Nephron (organoid): ENCODE measurements at regions not wholly inside any gene's neighbourhood (a gene's known extent, or its start where the extent isn't known, plus 50 kb on each side); places are given as distances from the start of the nearest gene placed in this dataset.

Experiments used
- H3K27ac Mint-ChIP-seq, 3 experiments: 2 replicates each; pipeline ENCODE4 v1.8.0; 2020; ENCODE audit warnings: mixed read lengths in 3 of 3, mild to moderate bottlenecking in 2 of 3, moderate library complexity in 1 of 3
- H3K27me3 Mint-ChIP-seq: 2 replicates; pipeline ENCODE4 v1.8.0; 2021; ENCODE audit warnings: low read depth, mild to moderate bottlenecking, moderate library complexity, mixed read lengths
- H3K36me3 Mint-ChIP-seq: 2 replicates; pipeline ENCODE4 v1.8.0; 2020; ENCODE audit warnings: low read depth, mixed read lengths
- H3K4me1 Mint-ChIP-seq: 2 replicates; pipeline ENCODE4 v1.8.0; 2020; ENCODE audit warnings: mixed read lengths
- H3K4me3 Mint-ChIP-seq, 3 experiments: 2 replicates each; pipeline ENCODE4 v1.8.0; 2020; ENCODE audit warnings: mild to moderate bottlenecking in 3 of 3, mixed read lengths in 3 of 3, moderate library complexity in 2 of 3
- H3K9me3 Mint-ChIP-seq: 2 replicates; pipeline ENCODE4 v1.8.0; 2020; ENCODE audit warnings: mixed read lengths
- TF ChIP-seq, protein P1 (sequence below), 3 experiments: fragments of 200-600 bp; sonication (generic); IDR thresholded peaks; one replicate each; pipeline ENCODE4 v1.5.0; 2021; ENCODE audit warnings: antibody characterized with exemption in 3 of 3; ENCODE audit not compliant: unreplicated experiment in 3 of 3

- Mint-ChIP-seq H3K36me3 (no peaks in the 10 kb centered on the region), H3K4me3 (no peak overlapping the region), H3K4me1 (no peaks in the 10 kb centered on the region), H3K27me3 (no peaks in the 10 kb centered on the region), H3K9me3 (no peaks in the 10 kb centered on the region), H3K27ac (no peak overlapping the region)
- TF ChIP-seq, protein P1, sequence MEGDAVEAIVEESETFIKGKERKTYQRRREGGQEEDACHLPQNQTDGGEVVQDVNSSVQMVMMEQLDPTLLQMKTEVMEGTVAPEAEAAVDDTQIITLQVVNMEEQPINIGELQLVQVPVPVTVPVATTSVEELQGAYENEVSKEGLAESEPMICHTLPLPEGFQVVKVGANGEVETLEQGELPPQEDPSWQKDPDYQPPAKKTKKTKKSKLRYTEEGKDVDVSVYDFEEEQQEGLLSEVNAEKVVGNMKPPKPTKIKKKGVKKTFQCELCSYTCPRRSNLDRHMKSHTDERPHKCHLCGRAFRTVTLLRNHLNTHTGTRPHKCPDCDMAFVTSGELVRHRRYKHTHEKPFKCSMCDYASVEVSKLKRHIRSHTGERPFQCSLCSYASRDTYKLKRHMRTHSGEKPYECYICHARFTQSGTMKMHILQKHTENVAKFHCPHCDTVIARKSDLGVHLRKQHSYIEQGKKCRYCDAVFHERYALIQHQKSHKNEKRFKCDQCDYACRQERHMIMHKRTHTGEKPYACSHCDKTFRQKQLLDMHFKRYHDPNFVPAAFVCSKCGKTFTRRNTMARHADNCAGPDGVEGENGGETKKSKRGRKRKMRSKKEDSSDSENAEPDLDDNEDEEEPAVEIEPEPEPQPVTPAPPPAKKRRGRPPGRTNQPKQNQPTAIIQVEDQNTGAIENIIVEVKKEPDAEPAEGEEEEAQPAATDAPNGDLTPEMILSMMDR (IDR thresholded peaks at IDR 0.05; ENCODE audit: unreplicated experiment in 3 of 3), result no peak
Measured at GRCh38 chr3:18880691-18881090, 267.6 kb upstream of the KCNH8 start.

- Mint-ChIP-seq H3K36me3 (no peaks in the 10 kb centered on the region), H3K9me3 (no peaks in the 10 kb centered on the region), H3K27me3 (no peaks in the 10 kb centered on the region), H3K27ac (no peak overlapping the region), H3K4me3 (no peak overlapping the region), H3K4me1 (no peaks in the 10 kb centered on the region)
- TF ChIP-seq, protein P1 (IDR thresholded peaks at IDR 0.05; ENCODE audit: unreplicated experiment in 3 of 3), result no peak
Measured at GRCh38 chr3:18872466-18872865, 275.8 kb upstream of the KCNH8 start.

DNA sequence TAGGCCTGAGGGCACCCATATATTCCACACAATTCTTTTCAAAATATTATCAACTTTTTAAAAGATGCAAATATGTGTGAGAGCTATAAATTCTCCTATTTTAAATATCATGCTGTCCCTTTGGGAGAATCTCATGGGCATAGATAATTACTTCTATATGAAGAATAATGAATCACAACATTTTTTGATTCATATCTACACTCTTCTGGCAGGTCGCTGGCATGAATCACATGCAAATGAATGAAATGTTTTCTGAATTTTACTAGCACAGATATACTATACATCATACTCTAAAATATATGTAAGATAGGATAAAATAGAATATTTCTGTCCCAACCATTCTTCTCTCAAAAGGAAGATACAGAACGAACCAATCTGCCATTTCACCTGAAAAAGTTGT, 277.7 kb upstream of the KCNH8 start:
- Mint-ChIP-seq H3K27ac (no peak overlapping the region), H3K4me3 (no peak overlapping the region), H3K27me3 (no peaks in the 10 kb centered on the region), H3K4me1 (no peaks in the 10 kb centered on the region), H3K36me3 (no peaks in the 10 kb centered on the region), H3K9me3 (no peaks in the 10 kb centered on the region)
- TF ChIP-seq, protein P1 (IDR thresholded peaks at IDR 0.05; ENCODE audit: unreplicated experiment in 3 of 3), result no peak

GRCh38 chr3:18870074-18870640, 278.2 kb upstream of the KCNH8 start:
- Mint-ChIP-seq H3K27me3 (no peaks in the 10 kb centered on the region), H3K36me3 (no peaks in the 10 kb centered on the region), H3K9me3 (no peaks in the 10 kb centered on the region), H3K4me3 (no peak overlapping the region), H3K4me1 (no peaks in the 10 kb centered on the region), H3K27ac (no peak overlapping the region)
- TF ChIP-seq, protein P1 (IDR thresholded peaks at IDR 0.05; ENCODE audit: unreplicated experiment in 3 of 3), result no peak

DNA sequence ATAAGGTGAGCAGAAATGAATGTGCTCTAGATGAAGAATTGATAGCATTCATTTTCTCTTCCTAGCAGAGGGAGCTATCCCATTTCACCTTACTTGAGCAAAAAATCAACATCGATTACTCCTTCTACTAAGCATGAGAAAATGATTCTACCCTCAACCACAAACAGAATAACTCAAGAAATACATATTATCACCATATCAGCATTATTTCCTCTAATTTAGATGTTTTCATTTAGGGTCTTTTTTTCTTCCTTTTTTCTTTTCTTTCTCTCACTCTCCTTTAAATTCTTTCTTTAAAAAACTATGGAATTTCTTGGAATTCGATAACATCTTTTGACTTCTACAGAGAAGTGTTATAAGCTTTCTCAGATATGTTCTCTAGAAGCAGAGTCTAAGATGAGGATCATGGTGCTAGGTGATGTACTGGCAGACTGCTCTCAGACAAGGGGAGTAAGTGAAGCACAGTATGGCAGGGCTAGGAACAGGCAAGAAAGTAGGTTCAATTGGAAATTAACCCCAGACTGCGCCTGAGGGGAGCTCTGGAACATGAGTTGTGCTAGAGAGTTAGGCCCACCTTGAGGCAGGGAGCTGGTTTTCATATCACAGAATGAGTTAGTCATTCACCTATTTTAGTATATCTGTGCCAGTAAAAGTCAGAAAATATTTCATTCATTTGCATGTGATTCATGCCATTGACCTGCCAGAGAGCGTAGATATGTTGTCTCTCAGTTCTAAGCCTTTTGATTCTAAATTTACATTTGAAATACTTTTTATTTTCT, 279.2 kb upstream of the KCNH8 start:
- TF ChIP-seq, protein P1 (IDR thresholded peaks at IDR 0.05; ENCODE audit: unreplicated experiment in 3 of 3), result no peak
- Mint-ChIP-seq H3K4me1 (no peaks in the 10 kb centered on the region), H3K4me3 (no peak overlapping the region), H3K36me3 (no peaks in the 10 kb centered on the region), H3K27me3 (no peaks in the 10 kb centered on the region), H3K27ac (no peak overlapping the region), H3K9me3 (no peaks in the 10 kb centered on the region)

DNA sequence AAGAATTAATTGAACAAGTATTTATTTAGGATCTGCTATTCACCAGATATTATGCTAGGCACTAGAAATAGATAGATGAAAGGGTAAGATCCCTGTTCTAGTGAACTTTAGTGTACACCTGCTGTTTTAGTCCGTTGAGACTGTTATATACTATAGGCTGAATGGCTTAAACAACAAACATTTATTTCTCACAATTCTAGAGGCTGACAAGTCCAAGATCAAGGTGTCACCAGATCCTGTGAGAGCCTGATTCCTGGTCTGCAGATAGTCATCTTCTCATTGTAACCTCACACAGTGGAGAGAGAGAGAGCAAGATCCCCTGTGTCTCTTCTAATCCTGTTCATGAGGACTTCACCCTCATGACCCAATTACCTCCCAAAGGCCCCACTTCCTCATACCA, 281.4 kb upstream of the KCNH8 start:
- no peak overlapping the region for H3K27ac Mint-ChIP-seq
- H3K9me3 Mint-ChIP-seq, result no peaks in the 10 kb centered on the region
- no peaks in the 10 kb centered on the region for H3K36me3 Mint-ChIP-seq
- TF ChIP-seq, protein P1 (IDR thresholded peaks at IDR 0.05; ENCODE audit: unreplicated experiment in 3 of 3), result no peak
- H3K27me3 Mint-ChIP-seq, result no peaks in the 10 kb centered on the region
- H3K4me3 Mint-ChIP-seq, result no peak overlapping the region
- H3K4me1 Mint-ChIP-seq, result no peaks in the 10 kb centered on the region
